WTC11 (cell line): ENCODE measurements at regions not wholly inside any gene's neighbourhood (a gene's known extent, or its start where the extent isn't known, plus 50 kb on each side); places are given as distances from the start of the nearest gene placed in this dataset.

Source experiments
- ATAC-seq: fragments of 200-7000 bp; cut with Tn5 transposase; 2 replicates; pipeline ENCODE4 v1.10.0; 2021; ENCODE audit warnings: mild to moderate bottlenecking, moderate library complexity
- CTCF ChIA-PET: fragments of 300-600 bp; sonication (Branson Sonifier 250); formaldehyde crosslinking; loops from one replicate; lab custom pipeline; 2021; ENCODE audit warnings: antibody characterized with exemption; lab: Charles Lee
- POLR2A ChIA-PET: fragments of 350-600 bp; sonication (Branson Sonifier 250); formaldehyde crosslinking; loops from one replicate; lab custom pipeline; 2021; ENCODE audit warnings: antibody characterized with exemption; lab: Charles Lee
- DNase-seq: peaks from one replicate; pipeline ENCODE4 v3.0.0; 2021; ENCODE audit warnings: low spot score
- H3K27ac Mint-ChIP-seq: 2 replicates; pipeline ENCODE4 v1.8.0; 2021; ENCODE audit warnings: mixed read lengths
- H3K27me3 Mint-ChIP-seq: 2 replicates; pipeline ENCODE4 v1.8.0; 2021; ENCODE audit warnings: low read depth, mild to moderate bottlenecking, moderate library complexity, mixed read lengths
- H3K36me3 Mint-ChIP-seq: 2 replicates; pipeline ENCODE4 v1.8.0; 2021; ENCODE audit warnings: mixed read lengths
- H3K4me1 Mint-ChIP-seq: 2 replicates; pipeline ENCODE4 v1.8.0; 2022; ENCODE audit warnings: mixed read lengths
- H3K4me3 Mint-ChIP-seq: 2 replicates; pipeline ENCODE4 v1.8.0; 2021; ENCODE audit warnings: mild to moderate bottlenecking, moderate library complexity, mixed read lengths
- H3K9me3 Mint-ChIP-seq: 2 replicates; pipeline ENCODE4 v1.8.0; 2021; ENCODE audit warnings: mixed read lengths
- AFF4 ChIP-seq: sonication (generic); formaldehyde crosslinking; IDR thresholded peaks from 2 replicates; pipeline ENCODE4 v1.8.1; 2023; ENCODE audit warnings: mild to moderate bottlenecking, missing genetic modification reagents, borderline replicate concordance
- ARID4B ChIP-seq: sonication (generic); formaldehyde crosslinking; IDR thresholded peaks from 2 replicates; pipeline ENCODE4 v1.8.0; 2023; ENCODE audit warnings: missing genetic modification reagents, mild to moderate bottlenecking, borderline replicate concordance
- CREB1 ChIP-seq: sonication (generic); formaldehyde crosslinking; IDR thresholded peaks from 2 replicates; pipeline ENCODE4 v1.8.0; 2023; ENCODE audit warnings: mild to moderate bottlenecking, missing genetic modification reagents
- E2F1 ChIP-seq: sonication (generic); formaldehyde crosslinking; IDR thresholded peaks from 2 replicates; pipeline ENCODE4 v1.8.0; 2022; ENCODE audit warnings: mild to moderate bottlenecking, missing genetic modification reagents
- E2F4 ChIP-seq: sonication (generic); formaldehyde crosslinking; IDR thresholded peaks from 2 replicates; pipeline ENCODE4 v1.8.1; 2022; ENCODE audit warnings: low read depth, mild to moderate bottlenecking, moderate library complexity, missing genetic modification reagents, borderline replicate concordance
- FOXP1 ChIP-seq: sonication (generic); formaldehyde crosslinking; IDR thresholded peaks from 2 replicates; pipeline ENCODE4 v1.8.0; 2022; ENCODE audit warnings: missing genetic modification reagents, mild to moderate bottlenecking, moderate library complexity, borderline replicate concordance
- MAX ChIP-seq: sonication (generic); formaldehyde crosslinking; IDR thresholded peaks from 2 replicates; pipeline ENCODE4 v1.8.0; 2022; ENCODE audit warnings: mild to moderate bottlenecking, missing genetic modification reagents
- MLX ChIP-seq: sonication (generic); formaldehyde crosslinking; IDR thresholded peaks from 2 replicates; pipeline ENCODE4 v1.8.1; 2023; ENCODE audit warnings: mild to moderate bottlenecking, missing genetic modification reagents, moderate library complexity
- NR3C1 ChIP-seq: sonication (generic); formaldehyde crosslinking; conservative IDR thresholded peaks from 2 replicates; pipeline ENCODE4 v1.8.1; 2023; ENCODE audit warnings: low read depth, mild to moderate bottlenecking, missing genetic modification reagents
- STAT6 ChIP-seq: sonication (generic); formaldehyde crosslinking; conservative IDR thresholded peaks from 2 replicates; pipeline ENCODE4 v1.8.1; 2023; ENCODE audit warnings: mild to moderate bottlenecking, low read depth, missing genetic modification reagents, moderate library complexity
- TEAD1 ChIP-seq: sonication (generic); formaldehyde crosslinking; IDR thresholded peaks from 2 replicates; pipeline ENCODE4 v1.8.0; 2022; ENCODE audit warnings: mild to moderate bottlenecking, missing genetic modification reagents
- TEAD4 ChIP-seq: sonication (generic); formaldehyde crosslinking; IDR thresholded peaks from 2 replicates; pipeline ENCODE4 v1.8.0; 2022; ENCODE audit warnings: mild to moderate bottlenecking, missing genetic modification reagents
- TP53 ChIP-seq: sonication (generic); formaldehyde crosslinking; IDR thresholded peaks from 2 replicates; pipeline ENCODE4 v1.8.1; 2023; ENCODE audit warnings: mild to moderate bottlenecking, missing genetic modification reagents
- ZBTB21 ChIP-seq: sonication (generic); formaldehyde crosslinking; IDR thresholded peaks from 2 replicates; pipeline ENCODE4 v1.8.1; 2023; ENCODE audit warnings: mild to moderate bottlenecking, missing genetic modification reagents, borderline replicate concordance
- ZBTB43 ChIP-seq: sonication (generic); formaldehyde crosslinking; IDR thresholded peaks from 2 replicates; pipeline ENCODE4 v1.8.1; 2023; ENCODE audit warnings: mild to moderate bottlenecking, missing genetic modification reagents
- ZNF121 ChIP-seq: sonication (generic); formaldehyde crosslinking; IDR thresholded peaks from 2 replicates; pipeline ENCODE4 v1.8.0; 2023; ENCODE audit warnings: missing genetic modification reagents
- ZNF317 ChIP-seq: sonication (generic); formaldehyde crosslinking; IDR thresholded peaks from 2 replicates; pipeline ENCODE4 v1.8.1; 2023; ENCODE audit warnings: low read depth, mild to moderate bottlenecking, moderate library complexity, missing genetic modification reagents, borderline replicate concordance
- ZNF416 ChIP-seq: fragments of 250-450 bp; sonication (Bioruptor Pico); IDR thresholded peaks from 2 replicates; pipeline ENCODE4 v1.9.0; 2021; ENCODE audit warnings: mild to moderate bottlenecking, inconsistent platforms
- ZNF671 ChIP-seq: fragments of 250-450 bp; sonication (Bioruptor Pico); IDR thresholded peaks from 2 replicates; pipeline ENCODE4 v1.8.0; 2021; ENCODE audit warnings: mild to moderate bottlenecking

- ATAC-seq (no peak), DNase-seq (no peak)
- Mint-ChIP-seq H3K36me3 (peaks cover 41% of the 10 kb centered on the region), H3K27me3 (peaks cover 18% of the 10 kb centered on the region), H3K27ac (no peak overlapping the region), H3K4me3 (no peak overlapping the region), H3K9me3 (peaks cover 61% of the 10 kb centered on the region), H3K4me1 (no peaks in the 10 kb centered on the region)
- CTCF ChIA-PET: no interaction called here
- TF ChIP-seq ZNF671 (CRISPR knock-in tag) (no peak), E2F4 (no peak)
- POLR2A ChIA-PET: no interaction called here
These were observed 56.3 kb upstream of the GULP1 start for GRCh38 chr2:188235364-188235763.

GRCh38 chr2:188238386-188238785, 53.3 kb upstream of the GULP1 start:
- Mint-ChIP-seq H3K27me3 (peaks cover 18% of the 10 kb centered on the region), H3K4me3 (no peak overlapping the region), H3K27ac (no peak overlapping the region), H3K9me3 (peaks cover 49% of the 10 kb centered on the region), H3K4me1 (peaks cover 4% of the 10 kb centered on the region; the same call in 1 of the 2 replicates), H3K36me3 (peaks cover 35% of the 10 kb centered on the region)
- ChIA-PET POLR2A (no interaction called here), CTCF (no interaction called here)
- ATAC-seq: no peak
- DNase-seq: no peak
- TF ChIP-seq ZBTB43 (CRISPR knock-in tag): no peak
- no peak for TF ChIP-seq MAX (CRISPR knock-in tag)
- TF ChIP-seq MLX (CRISPR knock-in tag): no peak
- TF ChIP-seq ZNF121 (CRISPR knock-in tag): no peak
- TF ChIP-seq ZBTB21 (CRISPR knock-in tag): no peak
- TF ChIP-seq ZNF317 (CRISPR knock-in tag): no peak
- TF ChIP-seq ARID4B (CRISPR knock-in tag): no peak
- TF ChIP-seq STAT6: no peak
- no peak for TF ChIP-seq E2F1 (CRISPR knock-in tag)
- no peak for TF ChIP-seq CREB1 (CRISPR knock-in tag)
- no peak for TF ChIP-seq TEAD1
- TF ChIP-seq TP53 (CRISPR knock-in tag): no peak
- TF ChIP-seq ZNF416: no peak
- no peak for TF ChIP-seq NR3C1 (CRISPR knock-in tag)
- no peak for TF ChIP-seq TEAD4 (CRISPR knock-in tag)
- TF ChIP-seq AFF4 (CRISPR knock-in tag): no peak
- TF ChIP-seq FOXP1 (CRISPR knock-in tag): no peak
